ENCODE measurements at regions not wholly inside any gene's neighbourhood (a gene's known extent, or its start where the extent isn't known, plus 50 kb on each side); places are given as distances from the start of the nearest gene placed in this dataset.

GRCh38 chr11:30753994-30754393 is 167.8 kb upstream of the MPPED2 start:
- TF ChIP-seq CTCF (IDR thresholded peaks at IDR 0.05; ENCODE audit: insufficient read depth, low read depth, low read length): no peak
- no peak for TF ChIP-seq EZH2 (IDR thresholded peaks at IDR 0.05; ENCODE audit: insufficient read depth, low read length)
